ENCODE measurements at regions not wholly inside any gene's neighbourhood (a gene's known extent, or its start where the extent isn't known, plus 50 kb on each side); places are given as distances from the start of the nearest gene placed in this dataset.

DNA sequence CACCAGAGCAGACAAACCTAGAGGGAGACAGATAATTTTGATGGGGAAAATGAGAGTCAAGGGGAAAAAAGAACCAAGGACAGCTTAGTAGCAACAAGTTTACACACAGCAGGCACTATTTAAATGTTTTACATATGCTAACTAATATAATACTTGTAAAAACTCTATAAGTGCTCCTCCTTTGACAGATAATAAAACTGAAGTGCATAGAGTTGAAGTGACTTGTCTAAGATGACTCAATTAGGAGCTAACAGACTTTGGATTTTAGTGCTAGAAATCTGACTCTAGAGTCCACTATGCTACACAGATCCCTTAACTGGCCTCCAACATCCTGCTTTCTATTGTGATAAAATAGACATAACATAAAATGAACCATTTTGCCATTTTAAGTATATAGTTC is 506.9 kb downstream of the SATB2 start:
- Mint-ChIP-seq H3K4me3 (no peak overlapping the region), H3K27ac (no peak overlapping the region), H3K27me3 (no peaks in the 10 kb centered on the region), H3K4me1 (ENCODE audit: low read depth) (no peaks in the 10 kb centered on the region), H3K9me3 (no peaks in the 10 kb centered on the region), H3K36me3 (ENCODE audit: low read depth) (no peaks in the 10 kb centered on the region)
- DNase-seq (no peak), ATAC-seq (no peak)
- ChIA-PET CTCF (no interaction called here), POLR2A (no interaction called here)
- intact Hi-C loops (cut with micrococcal nuclease), result no loop called here
- TF ChIP-seq, protein P1, sequence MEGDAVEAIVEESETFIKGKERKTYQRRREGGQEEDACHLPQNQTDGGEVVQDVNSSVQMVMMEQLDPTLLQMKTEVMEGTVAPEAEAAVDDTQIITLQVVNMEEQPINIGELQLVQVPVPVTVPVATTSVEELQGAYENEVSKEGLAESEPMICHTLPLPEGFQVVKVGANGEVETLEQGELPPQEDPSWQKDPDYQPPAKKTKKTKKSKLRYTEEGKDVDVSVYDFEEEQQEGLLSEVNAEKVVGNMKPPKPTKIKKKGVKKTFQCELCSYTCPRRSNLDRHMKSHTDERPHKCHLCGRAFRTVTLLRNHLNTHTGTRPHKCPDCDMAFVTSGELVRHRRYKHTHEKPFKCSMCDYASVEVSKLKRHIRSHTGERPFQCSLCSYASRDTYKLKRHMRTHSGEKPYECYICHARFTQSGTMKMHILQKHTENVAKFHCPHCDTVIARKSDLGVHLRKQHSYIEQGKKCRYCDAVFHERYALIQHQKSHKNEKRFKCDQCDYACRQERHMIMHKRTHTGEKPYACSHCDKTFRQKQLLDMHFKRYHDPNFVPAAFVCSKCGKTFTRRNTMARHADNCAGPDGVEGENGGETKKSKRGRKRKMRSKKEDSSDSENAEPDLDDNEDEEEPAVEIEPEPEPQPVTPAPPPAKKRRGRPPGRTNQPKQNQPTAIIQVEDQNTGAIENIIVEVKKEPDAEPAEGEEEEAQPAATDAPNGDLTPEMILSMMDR (IDR thresholded peaks at IDR 0.05), result no peak

DNA sequence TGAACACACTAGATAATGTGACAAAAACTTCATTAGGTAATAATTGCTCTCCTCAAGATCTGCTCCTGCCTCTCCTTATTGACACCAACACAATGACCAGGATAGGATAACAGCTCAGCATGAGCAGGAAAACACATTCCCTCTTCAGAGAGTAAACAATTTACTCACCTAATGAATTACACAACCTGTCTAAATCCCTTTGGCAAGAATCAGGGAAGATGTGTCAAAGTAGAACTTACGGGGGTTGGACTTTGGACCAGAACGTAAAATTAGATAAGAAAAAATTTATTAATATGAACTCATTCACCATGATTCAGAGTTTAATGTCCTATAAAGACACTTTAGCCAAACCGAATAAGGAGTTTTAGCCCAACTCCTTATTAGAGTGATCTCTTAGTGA is 512.2 kb downstream of the SATB2 start:
- H3K9me3 Mint-ChIP-seq, result no peaks in the 10 kb centered on the region
- H3K27ac Mint-ChIP-seq, result no peak overlapping the region
- H3K4me3 Mint-ChIP-seq, result no peak overlapping the region
- no peaks in the 10 kb centered on the region for H3K27me3 Mint-ChIP-seq
- POLR2A ChIA-PET, result no interaction called here
- DNase-seq (no peak), ATAC-seq (no peak)
- TF ChIP-seq, protein P1 (IDR thresholded peaks at IDR 0.05), result no peak
- H3K36me3 Mint-ChIP-seq (ENCODE audit: low read depth), result no peaks in the 10 kb centered on the region
- CTCF ChIA-PET, result no interaction called here
- H3K4me1 Mint-ChIP-seq (ENCODE audit: low read depth), result no peaks in the 10 kb centered on the region
- intact Hi-C loops (cut with micrococcal nuclease), result no loop called here

DNA sequence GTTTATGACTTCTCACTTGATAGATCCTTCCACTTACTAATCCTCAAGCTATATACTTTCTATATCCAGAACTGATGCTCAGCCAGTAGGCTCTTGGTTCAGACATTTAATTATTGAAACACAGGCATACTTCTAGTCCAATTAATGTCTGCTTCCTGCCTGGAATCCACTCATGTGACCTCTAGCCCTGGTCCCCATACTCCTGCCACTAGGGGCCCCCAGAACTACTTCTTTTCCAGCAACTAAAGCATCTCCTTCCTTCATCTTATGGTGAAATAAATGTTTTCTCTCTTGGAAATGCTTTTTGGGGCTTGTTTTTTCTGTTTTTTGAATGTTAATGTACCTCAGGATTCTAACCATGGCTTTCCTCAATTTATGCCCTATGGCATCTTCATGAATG is 527.6 kb downstream of the SATB2 start:
- Mint-ChIP-seq H3K9me3 (peaks cover 6% of the 10 kb centered on the region), H3K27ac (no peak overlapping the region), H3K4me3 (no peak overlapping the region), H3K27me3 (no peaks in the 10 kb centered on the region), H3K36me3 (ENCODE audit: low read depth) (no peaks in the 10 kb centered on the region), H3K4me1 (ENCODE audit: low read depth) (no peaks in the 10 kb centered on the region)
- DNase-seq (no peak), ATAC-seq (no peak)
- TF ChIP-seq, protein P1 (IDR thresholded peaks at IDR 0.05), result no peak
- CTCF ChIA-PET, result no interaction called here
- intact Hi-C loops (cut with micrococcal nuclease), result no loop called here
- POLR2A ChIA-PET, result no interaction called here

DNA sequence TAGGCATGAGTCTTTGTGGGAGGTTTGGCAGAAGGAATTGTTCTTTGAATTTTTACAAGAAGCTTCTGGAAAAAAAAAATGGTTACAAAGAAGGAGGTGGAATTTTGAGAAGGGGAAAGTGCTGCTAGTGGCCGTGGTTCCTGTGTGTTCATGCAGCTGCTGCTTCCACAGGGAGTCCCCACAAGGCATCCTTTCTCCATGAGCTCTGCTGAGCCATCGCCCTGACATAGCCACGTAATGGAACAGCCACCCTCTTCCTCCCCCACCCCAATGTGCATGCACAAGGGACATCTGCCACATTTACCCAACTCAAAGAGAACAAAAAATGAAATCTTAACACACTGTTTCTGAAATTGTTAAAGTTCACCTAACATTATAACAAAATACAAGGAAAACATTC is 529.7 kb downstream of the SATB2 start:
- ATAC-seq (no peak), DNase-seq (no peak)
- Mint-ChIP-seq H3K4me3 (no peak overlapping the region), H3K4me1 (ENCODE audit: low read depth) (no peaks in the 10 kb centered on the region), H3K27ac (no peak overlapping the region), H3K36me3 (ENCODE audit: low read depth) (no peaks in the 10 kb centered on the region), H3K9me3 (peaks cover 3% of the 10 kb centered on the region), H3K27me3 (no peaks in the 10 kb centered on the region)
- ChIA-PET POLR2A (no interaction called here), CTCF (no interaction called here)
- intact Hi-C loops (cut with micrococcal nuclease), result no loop called here
- TF ChIP-seq, protein P1 (IDR thresholded peaks at IDR 0.05), result no peak

DNA sequence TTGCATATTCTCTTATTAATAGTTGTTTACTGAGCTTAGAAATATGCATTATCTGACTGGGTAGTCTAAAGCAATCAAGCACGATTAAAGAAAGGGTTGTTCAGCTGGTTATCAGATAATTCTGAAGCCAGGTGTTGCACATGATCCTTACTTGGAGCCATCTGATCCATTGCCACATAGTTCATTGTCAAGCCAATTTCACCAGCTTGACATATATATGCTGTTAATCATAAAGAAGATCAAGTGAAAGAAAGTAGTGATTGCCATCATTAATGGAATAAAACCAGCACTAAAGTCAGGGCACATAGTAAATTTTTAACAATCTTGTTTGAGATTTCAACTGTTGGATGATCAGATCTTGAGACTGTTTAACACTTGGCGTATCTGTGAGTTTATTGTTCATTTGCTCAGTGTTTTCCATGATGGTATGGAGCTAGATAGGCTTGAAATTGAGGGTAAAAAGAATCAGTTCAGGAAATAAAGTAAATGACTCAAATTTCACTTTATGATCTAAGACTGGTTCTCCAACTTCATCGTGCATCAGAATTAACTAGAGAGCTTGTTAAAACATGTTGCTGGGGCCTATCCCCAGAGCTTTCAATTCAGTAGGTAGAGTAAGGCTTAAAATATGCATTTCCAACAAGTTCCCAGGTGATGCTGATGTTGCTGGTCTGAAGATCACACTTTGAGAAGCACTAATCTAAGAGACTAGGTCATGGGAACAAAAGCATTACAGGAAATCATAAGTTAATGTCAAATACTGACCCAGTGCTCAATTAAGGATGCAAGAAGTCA is 539.6 kb downstream of the SATB2 start:
- ATAC-seq, result no peak
- TF ChIP-seq, protein P1 (IDR thresholded peaks at IDR 0.05), result no peak
- Mint-ChIP-seq H3K27me3 (no peaks in the 10 kb centered on the region), H3K27ac (no peak overlapping the region), H3K4me3 (no peak overlapping the region), H3K4me1 (ENCODE audit: low read depth) (no peaks in the 10 kb centered on the region), H3K9me3 (peaks cover 3% of the 10 kb centered on the region), H3K36me3 (ENCODE audit: low read depth) (no peaks in the 10 kb centered on the region)
- intact Hi-C loops (cut with micrococcal nuclease), result no loop called here
- ChIA-PET CTCF (no interaction called here), POLR2A (no interaction called here)
- no peak for DNase-seq

Data from activated CD8-positive, alpha-beta T cell treated with anti-CD3 and anti-CD28 coated beads for 36 hours (primary cell).